ENCODE measurements at regions not wholly inside any gene's neighbourhood (a gene's known extent, or its start where the extent isn't known, plus 50 kb on each side); places are given as distances from the start of the nearest gene placed in this dataset.

- TF ChIP-seq CTCF (IDR thresholded peaks at IDR 0.05) (no peak), POLR2A (IDR thresholded peaks at IDR 0.05) (no peak), EP300 (IDR thresholded peaks at IDR 0.05) (no peak)
These were observed 201.8 kb upstream of the LMO3 start for GRCh38 chr12:16807731-16808130.
